MG63 (cell line): ENCODE measurements at regions not wholly inside any gene's neighbourhood (a gene's known extent, or its start where the extent isn't known, plus 50 kb on each side); places are given as distances from the start of the nearest gene placed in this dataset.
"Not testable (repeated sequence)": the region's sequence is repeated elsewhere in the genome, so short reads cannot be mapped to it uniquely, and the experiment has no call there.

Experiments used
- DNase-seq: peaks from one replicate; pipeline ENCODE4 v3.0.0-alpha.2; 2020
- H3K27me3 ChIP-seq: fragments of 250-450 bp; sonication (Bioruptor Pico); 2 replicates; pipeline ENCODE4 v1.5.1; 2020; ENCODE audit warnings: mild to moderate bottlenecking, moderate library complexity
- H3K36me3 ChIP-seq: fragments of 250-450 bp; sonication (Bioruptor Pico); 2 replicates; pipeline ENCODE4 v1.5.1; 2020; ENCODE audit warnings: mild to moderate bottlenecking, moderate library complexity
- H3K4me3 ChIP-seq: fragments of 250-450 bp; sonication (Bioruptor Pico); 2 replicates; pipeline ENCODE4 v1.5.1; 2020; ENCODE audit warnings: mild to moderate bottlenecking, moderate library complexity
- H3K9me3 ChIP-seq: fragments of 250-450 bp; sonication (Bioruptor Pico); 2 replicates; pipeline ENCODE4 v1.5.1; 2020; ENCODE audit warnings: mild to moderate bottlenecking, moderate library complexity

GRCh38 chr2:18977409-18977808 lies 381.0 kb downstream of the OSR1 start:
- no peaks in the 10 kb centered on the region for H3K9me3 ChIP-seq
- no peak for DNase-seq

GRCh38 chr2:18976168-18976961 lies 382.1 kb downstream of the OSR1 start:
- no peaks in the 10 kb centered on the region for H3K9me3 ChIP-seq
- DNase-seq = peak; percentile 30
- no peaks in the 10 kb centered on the region for H3K36me3 ChIP-seq
- peak overlapping the region; percentile 25 for H3K4me3 ChIP-seq
- H3K27me3 ChIP-seq = no peaks in the 10 kb centered on the region

More at GRCh38 chr2:18977409-18977808, 381.0 kb downstream of the OSR1 start:
- Histone ChIP-seq H3K4me3 (no peak overlapping the region), H3K27me3 (no peaks in the 10 kb centered on the region), H3K36me3 (no peaks in the 10 kb centered on the region)

- no peak for DNase-seq
- Histone ChIP-seq H3K4me3 (peak overlapping the region; percentile 25), H3K9me3 (no peaks in the 10 kb centered on the region), H3K36me3 (no peaks in the 10 kb centered on the region), H3K27me3 (no peaks in the 10 kb centered on the region)
Observed at GRCh38 chr2:18975506-18976167, 382.8 kb downstream of the OSR1 start.

GRCh38 chr2:18971628-18972027 lies 382.3 kb upstream of the NT5C1B start:
- no peaks in the 10 kb centered on the region for H3K27me3 ChIP-seq
- DNase-seq = no peak
- no peaks in the 10 kb centered on the region for H3K36me3 ChIP-seq
- H3K4me3 ChIP-seq = no peak overlapping the region
- H3K9me3 ChIP-seq = no peaks in the 10 kb centered on the region

DNA sequence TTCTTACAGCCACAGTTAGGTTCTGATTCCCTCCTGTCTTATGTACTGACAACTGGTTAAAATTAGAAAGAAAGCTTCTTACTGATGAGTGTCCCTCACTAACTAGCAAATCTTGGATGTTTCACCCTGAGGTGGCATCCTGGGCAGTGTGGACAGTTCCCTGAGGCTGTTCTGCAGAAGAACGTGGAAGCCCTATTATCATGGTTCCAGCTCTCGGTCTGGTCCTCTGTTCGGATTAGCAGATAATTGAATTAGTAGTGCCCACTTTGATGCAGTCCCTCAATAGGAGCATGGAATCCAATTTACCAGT lies 381.7 kb upstream of the NT5C1B start:
- no peak overlapping the region for H3K4me3 ChIP-seq
- no peaks in the 10 kb centered on the region for H3K9me3 ChIP-seq
- no peaks in the 10 kb centered on the region for H3K27me3 ChIP-seq
- DNase-seq = no peak
- H3K36me3 ChIP-seq = no peaks in the 10 kb centered on the region

DNA sequence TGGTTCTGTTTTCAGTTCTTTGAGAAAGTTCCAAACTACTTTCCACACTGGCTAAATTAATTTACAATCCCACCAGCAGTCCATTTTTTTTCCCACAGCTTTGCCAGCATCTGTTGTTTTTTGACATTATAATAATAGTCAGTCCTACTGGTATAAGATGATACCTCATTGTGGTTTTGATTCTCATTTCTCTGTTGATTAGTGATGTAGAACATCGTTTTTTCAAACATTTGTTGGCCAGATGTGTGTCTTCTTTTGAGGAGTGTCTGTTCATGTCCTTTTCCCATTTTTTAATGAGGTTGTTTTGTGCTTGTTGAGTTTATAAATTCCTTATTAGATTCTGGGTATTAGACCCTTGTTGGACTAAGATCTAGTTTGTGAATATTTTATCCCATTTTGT lies 376.8 kb upstream of the NT5C1B start:
- Histone ChIP-seq H3K27me3 (no peaks in the 10 kb centered on the region), H3K4me3 (no peak overlapping the region), H3K9me3 (no peaks in the 10 kb centered on the region), H3K36me3 (no peaks in the 10 kb centered on the region)
- no peak for DNase-seq

- H3K27me3 ChIP-seq, DNase-seq, H3K36me3 ChIP-seq, H3K9me3 ChIP-seq, H3K4me3 ChIP-seq: not testable (repeated sequence)
Observed at GRCh38 chr2:18963739-18964256, 374.4 kb upstream of the NT5C1B start.

- Histone ChIP-seq H3K4me3 (no peak overlapping the region), H3K9me3 (no peaks in the 10 kb centered on the region), H3K36me3 (no peaks in the 10 kb centered on the region), H3K27me3 (no peaks in the 10 kb centered on the region)
- DNase-seq = no peak
Observed at GRCh38 chr2:18961991-18962421, 372.6 kb upstream of the NT5C1B start.

DNA sequence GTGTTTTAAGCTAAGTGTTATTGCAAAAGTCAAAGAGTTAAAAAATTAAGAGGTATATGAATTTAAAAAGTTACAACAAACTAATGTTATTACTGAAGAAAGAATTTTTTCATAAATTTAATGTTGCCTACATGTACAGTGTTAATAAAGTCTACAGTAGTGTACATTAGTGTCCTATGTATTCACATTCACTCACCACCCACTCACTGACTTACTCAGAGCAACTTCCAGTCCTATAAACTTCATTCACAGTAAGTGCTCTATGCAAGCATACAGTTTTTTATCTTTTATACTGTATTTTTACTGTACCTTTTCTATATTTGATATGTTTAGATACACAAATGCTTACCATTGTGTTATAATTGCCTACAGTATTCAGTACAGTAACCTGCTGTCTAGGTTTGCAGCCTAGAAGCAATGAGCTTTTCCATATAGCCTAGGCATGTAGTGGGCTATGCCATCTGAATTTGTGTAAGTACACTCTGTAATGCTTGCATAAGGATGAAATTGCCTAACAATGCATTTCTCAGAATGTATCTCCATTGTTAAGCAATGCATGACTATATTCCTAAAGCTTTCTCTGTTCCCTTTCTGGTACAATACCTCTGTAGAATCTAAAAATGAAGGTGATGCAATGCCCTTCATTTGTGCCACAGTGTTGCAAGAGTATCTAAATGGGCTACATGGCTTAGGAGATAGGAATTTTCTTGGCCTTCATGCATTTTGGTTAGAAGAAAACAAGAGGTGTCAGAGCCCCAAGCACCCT lies 370.8 kb upstream of the NT5C1B start:
- DNase-seq = no peak

GRCh38 chr2:18959200-18959599 lies 369.8 kb upstream of the NT5C1B start:
- H3K36me3 ChIP-seq = no peaks in the 10 kb centered on the region
- no peak for DNase-seq
- H3K9me3 ChIP-seq = no peaks in the 10 kb centered on the region
- H3K4me3 ChIP-seq = no peak overlapping the region
- no peaks in the 10 kb centered on the region for H3K27me3 ChIP-seq

More for the DNA sequence above, 370.8 kb upstream of the NT5C1B start:
- Histone ChIP-seq H3K27me3 (no peaks in the 10 kb centered on the region), H3K36me3 (no peaks in the 10 kb centered on the region), H3K4me3 (no peak overlapping the region), H3K9me3 (no peaks in the 10 kb centered on the region)

DNA sequence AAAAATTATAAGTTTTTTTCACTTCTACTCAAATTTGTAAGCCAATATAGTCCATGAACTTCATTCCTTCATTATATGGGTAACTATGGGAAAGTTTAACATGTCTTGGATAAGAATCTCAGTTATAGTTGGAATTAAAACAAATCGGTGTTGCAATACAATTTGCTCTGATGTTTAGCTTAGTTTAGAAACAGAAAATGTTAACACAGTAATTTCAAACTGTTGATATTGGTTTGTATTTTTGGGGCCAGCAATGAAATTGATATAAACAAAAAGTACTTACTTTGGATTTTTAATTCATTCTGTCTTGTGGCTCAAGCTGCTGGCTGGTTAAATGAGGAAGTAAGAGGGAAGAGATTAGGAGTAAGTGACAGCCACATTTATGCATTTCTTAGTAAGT lies 368.5 kb upstream of the NT5C1B start:
- H3K27me3 ChIP-seq = no peaks in the 10 kb centered on the region
- no peak for DNase-seq
- no peak overlapping the region for H3K4me3 ChIP-seq
- no peaks in the 10 kb centered on the region for H3K9me3 ChIP-seq
- H3K36me3 ChIP-seq = no peaks in the 10 kb centered on the region

- Histone ChIP-seq H3K36me3 (no peaks in the 10 kb centered on the region), H3K4me3 (no peak overlapping the region), H3K9me3 (no peaks in the 10 kb centered on the region), H3K27me3 (no peaks in the 10 kb centered on the region)
- peak; percentile 48 for DNase-seq
Observed at GRCh38 chr2:18950361-18950851, 361.0 kb upstream of the NT5C1B start.

DNA sequence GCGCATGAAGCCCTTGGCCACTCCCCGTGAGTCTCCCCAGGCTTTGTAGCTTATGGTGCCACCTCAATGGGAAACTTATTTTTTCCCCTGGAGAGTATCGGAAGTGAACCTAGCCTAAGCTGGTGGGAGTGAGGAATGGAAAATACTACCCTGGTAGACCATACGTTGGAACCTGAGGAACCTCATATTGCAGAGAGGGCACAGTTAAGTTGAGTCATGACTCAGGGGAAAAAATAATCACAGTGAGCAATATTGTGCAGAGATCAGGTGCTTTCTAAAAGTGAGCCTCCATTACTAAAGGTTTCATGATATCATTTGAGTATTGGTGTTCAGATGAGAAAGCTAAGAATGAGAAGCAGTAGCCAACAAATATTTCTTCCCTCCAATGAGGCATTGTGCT lies 360.5 kb upstream of the NT5C1B start:
- H3K27me3 ChIP-seq = no peaks in the 10 kb centered on the region
- H3K9me3 ChIP-seq = no peaks in the 10 kb centered on the region
- no peak for DNase-seq
- no peaks in the 10 kb centered on the region for H3K36me3 ChIP-seq
- no peak overlapping the region for H3K4me3 ChIP-seq

DNA sequence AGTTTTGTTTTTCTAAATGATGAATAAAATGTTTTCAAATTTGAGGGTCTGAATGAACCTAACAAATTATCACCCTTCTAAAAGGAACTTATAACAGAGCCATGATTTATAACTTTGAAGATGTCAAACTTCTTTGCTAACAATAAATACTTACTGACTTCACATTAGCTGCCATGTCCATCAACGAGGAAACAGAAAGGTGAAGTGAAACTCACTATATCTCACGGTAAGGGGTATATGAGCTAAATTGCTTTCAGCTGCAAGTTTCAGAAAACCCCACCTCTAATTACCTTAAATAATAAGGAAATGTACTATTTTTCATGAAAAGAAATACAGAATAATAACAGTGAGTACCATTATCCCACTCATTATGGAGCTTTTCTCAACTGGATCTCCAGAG lies 350.8 kb upstream of the NT5C1B start:
- Histone ChIP-seq H3K27me3 (no peaks in the 10 kb centered on the region), H3K9me3 (no peaks in the 10 kb centered on the region), H3K4me3 (no peak overlapping the region), H3K36me3 (no peaks in the 10 kb centered on the region)
- no peak for DNase-seq

GRCh38 chr2:18939740-18940139 lies 350.4 kb upstream of the NT5C1B start:
- DNase-seq, H3K27me3 ChIP-seq, H3K4me3 ChIP-seq, H3K36me3 ChIP-seq, H3K9me3 ChIP-seq: not testable (repeated sequence)

- Histone ChIP-seq H3K36me3 (no peaks in the 10 kb centered on the region), H3K27me3 (no peaks in the 10 kb centered on the region), H3K9me3 (no peaks in the 10 kb centered on the region), H3K4me3 (no peak overlapping the region)
- no peak for DNase-seq
Observed at GRCh38 chr2:18934886-18935285, 345.5 kb upstream of the NT5C1B start.

GRCh38 chr2:18932853-18933252 lies 343.5 kb upstream of the NT5C1B start:
- no peaks in the 10 kb centered on the region for H3K9me3 ChIP-seq
- H3K36me3 ChIP-seq = no peaks in the 10 kb centered on the region
- no peak for DNase-seq
- H3K4me3 ChIP-seq = no peak overlapping the region
- no peaks in the 10 kb centered on the region for H3K27me3 ChIP-seq
